Caco-2 (cell line): ENCODE measurements at regions not wholly inside any gene's neighbourhood (a gene's known extent, or its start where the extent isn't known, plus 50 kb on each side); places are given as distances from the start of the nearest gene placed in this dataset.

ENCODE experiments used
- BruUV-seq: library from RNA; stranded (reverse); fragments of 400-500 nt; replicated peaks from 2 replicates; lab custom pipeline; 2021; lab: Mats Ljungman, UMichigan
- CTCF ChIA-PET: fragments of 300-600 bp; sonication (Branson Sonifier 250); formaldehyde crosslinking; loops from one replicate; lab custom pipeline; 2022; ENCODE audit warnings: antibody characterized with exemption; lab: Charles Lee
- POLR2A ChIA-PET: fragments of 300-600 bp; sonication (Branson Sonifier 250); formaldehyde crosslinking; loops from one replicate; lab custom pipeline; 2022; ENCODE audit warnings: antibody characterized with exemption; lab: Charles Lee
- DNase-seq, 2 experiments: peaks; one replicate each; pipeline versions ENCODE4 v3.0.0 to v3.0.0-alpha.2; 2020 to 2022
- H3K27me3 ChIP-seq: replicated peaks from 2 replicates; pipeline ENCODE4 v1.6.0; 2011; ENCODE audit warnings: low read length; ENCODE audit not compliant: control insufficient read depth, insufficient read depth
- H3K36me3 ChIP-seq: 2 replicates; pipeline ENCODE4 v1.5.1; 2011; ENCODE audit warnings: low read length; ENCODE audit not compliant: control insufficient read depth, insufficient read depth
- H3K4me1 ChIP-seq: fragments of 250-450 bp; sonication (Bioruptor Pico); 2 replicates; pipeline ENCODE4 v1.5.1; 2020; ENCODE audit warnings: mild to moderate bottlenecking
- H3K4me3 ChIP-seq: 2 replicates; pipeline ENCODE4 v1.5.1; 2011; ENCODE audit warnings: low read depth, mild to moderate bottlenecking, control low read depth, low read length
- H3K9me3 ChIP-seq: fragments of 250-450 bp; sonication (Bioruptor Pico); 2 replicates; pipeline ENCODE4 v1.5.1; 2020; ENCODE audit warnings: mild to moderate bottlenecking, moderate library complexity
- H3K27ac Mint-ChIP-seq: one replicate; pipeline ENCODE4 v1.8.0; 2022; ENCODE audit warnings: mixed read lengths; ENCODE audit not compliant: unreplicated experiment
- H3K27me3 Mint-ChIP-seq: one replicate; pipeline ENCODE4 v1.8.0; 2022; ENCODE audit warnings: mixed read lengths; ENCODE audit not compliant: insufficient read depth, unreplicated experiment
- H3K36me3 Mint-ChIP-seq: one replicate; pipeline ENCODE4 v1.8.0; 2022; ENCODE audit warnings: mild to moderate bottlenecking, mixed read lengths; ENCODE audit not compliant: insufficient read depth, unreplicated experiment
- H3K4me1 Mint-ChIP-seq: one replicate; pipeline ENCODE4 v1.8.0; 2022; ENCODE audit warnings: low read depth, mixed read lengths; ENCODE audit not compliant: unreplicated experiment
- H3K4me3 Mint-ChIP-seq: one replicate; pipeline ENCODE4 v1.8.0; 2022; ENCODE audit warnings: mild to moderate bottlenecking, moderate library complexity, mixed read lengths; ENCODE audit not compliant: unreplicated experiment
- H3K9me3 Mint-ChIP-seq: one replicate; pipeline ENCODE4 v1.8.0; 2022; ENCODE audit warnings: mixed read lengths; ENCODE audit not compliant: unreplicated experiment
- intact Hi-C: fragments of 100-400 bp; cut with micrococcal nuclease; formaldehyde crosslinking; loops from one replicate; pipeline ENCODE4 v1.10.0; 2022; ENCODE audit not compliant: unreplicated experiment
- TF ChIP-seq, protein P1 (sequence below), 2 experiments: fragments of 200-600 bp in 1 of 2; IDR thresholded peaks; 1 replicate in 1 of 2; 2 replicates in 1 of 2; pipeline versions ENCODE4 v1.5.1 to v1.8.0; 2011 to 2022; ENCODE audit warnings: antibody characterized with exemption in 1 of 2, control low read depth in 1 of 2, inconsistent platforms in 1 of 2, low read depth in 1 of 2, low read length in 1 of 2, mild to moderate bottlenecking in 1 of 2, moderate library complexity in 1 of 2; ENCODE audit not compliant: insufficient read depth in 1 of 2, severe bottlenecking in 1 of 2, unreplicated experiment in 1 of 2

DNA sequence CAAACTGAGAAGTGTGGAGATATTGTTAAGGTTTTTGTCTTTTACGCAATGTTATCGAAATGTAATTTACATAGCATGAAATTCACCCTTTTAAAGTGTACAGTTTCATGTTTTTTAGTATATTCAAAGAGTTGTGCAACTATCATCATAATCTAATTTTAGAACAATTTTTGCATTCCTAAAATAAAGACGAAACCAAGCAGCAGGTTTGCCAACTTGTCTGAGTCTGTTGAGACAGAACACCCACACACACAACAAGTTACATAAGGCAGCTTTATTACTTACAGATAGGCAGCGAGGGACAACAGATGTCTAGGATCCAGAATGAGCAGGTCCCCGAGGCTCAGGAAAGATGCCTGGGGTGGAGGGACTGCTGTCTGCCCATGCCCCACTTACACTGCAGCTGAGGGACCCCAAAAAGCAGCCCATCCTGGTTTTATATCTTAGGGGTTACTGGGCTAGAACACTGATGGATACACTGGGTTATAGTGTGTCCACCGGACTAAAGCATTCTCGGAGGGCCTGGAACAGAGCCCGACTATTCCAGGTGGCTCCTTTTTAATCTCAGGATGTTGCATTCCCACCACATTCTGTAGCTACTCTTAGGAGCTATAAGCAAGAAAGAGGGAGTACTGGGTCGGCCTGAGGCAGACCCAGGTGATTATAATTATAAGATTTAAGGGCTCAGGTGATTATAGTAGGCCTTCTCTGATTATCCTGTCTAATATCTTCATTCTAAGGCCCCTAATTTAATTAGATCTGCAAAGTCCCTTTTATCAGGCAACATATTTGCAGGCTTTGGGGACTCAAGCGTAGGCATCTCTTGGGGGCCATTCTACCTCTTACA, 150.2 kb upstream of the DOK6 start:
- Mint-ChIP-seq H3K9me3 (no peaks in the 10 kb centered on the region), H3K27me3 (no peaks in the 10 kb centered on the region)

DNA sequence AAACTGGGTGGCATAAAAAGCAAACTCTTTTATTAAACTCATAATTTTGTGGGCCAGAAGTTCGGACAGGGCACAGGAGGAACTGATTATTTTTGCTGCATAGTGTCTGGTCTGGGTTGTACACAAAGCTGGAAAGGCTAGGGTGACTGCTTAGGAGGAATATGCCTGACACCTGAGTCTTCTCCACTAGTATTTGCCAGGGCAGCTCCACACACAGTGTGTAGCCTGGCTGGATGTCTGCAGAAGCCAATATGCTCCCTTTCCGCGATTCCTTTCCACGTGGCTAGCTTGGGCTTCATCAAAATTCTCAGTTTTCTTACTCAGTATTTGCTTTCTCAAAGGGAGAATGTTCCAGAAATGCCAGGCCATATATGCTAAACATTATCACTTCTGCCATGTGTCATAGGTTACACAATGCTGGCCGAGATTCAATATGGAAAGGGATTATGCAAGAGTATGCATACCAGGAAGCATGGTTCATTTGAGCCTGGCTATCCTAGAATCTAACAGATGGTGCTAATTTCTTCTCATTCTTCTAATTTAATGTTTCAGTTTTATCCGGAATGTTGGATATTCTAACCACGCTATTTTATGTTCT, 142.7 kb upstream of the DOK6 start:
- Mint-ChIP-seq H3K4me3 (no peak overlapping the region), H3K27ac (no peak overlapping the region), H3K4me1 (no peaks in the 10 kb centered on the region), H3K27me3 (no peaks in the 10 kb centered on the region), H3K9me3 (no peaks in the 10 kb centered on the region), H3K36me3 (no peaks in the 10 kb centered on the region)
- no peaks in the 10 kb centered on the region for H3K4me1 ChIP-seq
- no peak overlapping the region for H3K4me3 ChIP-seq
- ChIA-PET CTCF (no interaction called here), POLR2A (no interaction called here)
- BruUV-seq, result no TSS peak
- DNase-seq, result no peak
- TF ChIP-seq, protein P1, sequence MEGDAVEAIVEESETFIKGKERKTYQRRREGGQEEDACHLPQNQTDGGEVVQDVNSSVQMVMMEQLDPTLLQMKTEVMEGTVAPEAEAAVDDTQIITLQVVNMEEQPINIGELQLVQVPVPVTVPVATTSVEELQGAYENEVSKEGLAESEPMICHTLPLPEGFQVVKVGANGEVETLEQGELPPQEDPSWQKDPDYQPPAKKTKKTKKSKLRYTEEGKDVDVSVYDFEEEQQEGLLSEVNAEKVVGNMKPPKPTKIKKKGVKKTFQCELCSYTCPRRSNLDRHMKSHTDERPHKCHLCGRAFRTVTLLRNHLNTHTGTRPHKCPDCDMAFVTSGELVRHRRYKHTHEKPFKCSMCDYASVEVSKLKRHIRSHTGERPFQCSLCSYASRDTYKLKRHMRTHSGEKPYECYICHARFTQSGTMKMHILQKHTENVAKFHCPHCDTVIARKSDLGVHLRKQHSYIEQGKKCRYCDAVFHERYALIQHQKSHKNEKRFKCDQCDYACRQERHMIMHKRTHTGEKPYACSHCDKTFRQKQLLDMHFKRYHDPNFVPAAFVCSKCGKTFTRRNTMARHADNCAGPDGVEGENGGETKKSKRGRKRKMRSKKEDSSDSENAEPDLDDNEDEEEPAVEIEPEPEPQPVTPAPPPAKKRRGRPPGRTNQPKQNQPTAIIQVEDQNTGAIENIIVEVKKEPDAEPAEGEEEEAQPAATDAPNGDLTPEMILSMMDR (IDR thresholded peaks at IDR 0.05; ENCODE audit: insufficient read depth in 1 of 2, low read depth in 1 of 2, low read length in 1 of 2, severe bottlenecking in 1 of 2, unreplicated experiment in 1 of 2), result no peak
- no peaks in the 10 kb centered on the region for H3K36me3 ChIP-seq
- no peaks in the 10 kb centered on the region for H3K27me3 ChIP-seq
- no peaks in the 10 kb centered on the region for H3K9me3 ChIP-seq
- intact Hi-C loops, result no loop called here

More for the DNA sequence above, 150.2 kb upstream of the DOK6 start:
- H3K4me1 Mint-ChIP-seq, result no peaks in the 10 kb centered on the region
- DNase-seq, result no peak
- H3K4me3 ChIP-seq, result no peak overlapping the region
- H3K4me1 ChIP-seq, result no peaks in the 10 kb centered on the region
- H3K27ac Mint-ChIP-seq, result no peak overlapping the region
- ChIA-PET POLR2A (no interaction called here), CTCF (no interaction called here)
- intact Hi-C loops, result no loop called here
- no TSS peak for BruUV-seq
- H3K27me3 ChIP-seq, result no peaks in the 10 kb centered on the region
- H3K36me3 Mint-ChIP-seq, result no peaks in the 10 kb centered on the region
- no peaks in the 10 kb centered on the region for H3K9me3 ChIP-seq
- no peak overlapping the region for H3K4me3 Mint-ChIP-seq
- H3K36me3 ChIP-seq, result no peaks in the 10 kb centered on the region
- TF ChIP-seq, protein P1 (IDR thresholded peaks at IDR 0.05; ENCODE audit: insufficient read depth in 1 of 2, low read depth in 1 of 2, low read length in 1 of 2, severe bottlenecking in 1 of 2, unreplicated experiment in 1 of 2), result no peak

DNA sequence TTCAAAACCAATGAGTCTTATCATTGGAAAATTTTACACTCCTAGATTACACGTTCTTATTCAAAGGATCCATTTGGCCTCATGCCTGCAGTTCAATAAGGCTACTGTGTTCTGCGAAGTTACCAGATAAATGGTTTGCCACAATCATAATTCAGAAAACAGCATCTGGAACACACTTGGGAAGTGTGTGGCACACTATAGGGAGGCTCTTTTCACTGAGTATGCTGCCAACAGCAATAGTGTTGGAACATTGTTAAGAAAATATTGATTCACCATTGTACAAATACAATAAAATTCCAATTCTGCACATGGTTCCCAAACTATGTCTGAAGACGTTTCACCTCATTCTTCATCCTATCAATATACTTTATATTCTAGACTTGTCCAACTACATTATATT, 141.4 kb upstream of the DOK6 start:
- no peaks in the 10 kb centered on the region for H3K36me3 Mint-ChIP-seq
- H3K4me3 Mint-ChIP-seq, result no peak overlapping the region
- Histone ChIP-seq H3K9me3 (no peaks in the 10 kb centered on the region), H3K36me3 (no peaks in the 10 kb centered on the region), H3K4me3 (no peak overlapping the region), H3K4me1 (no peaks in the 10 kb centered on the region), H3K27me3 (no peaks in the 10 kb centered on the region)
- H3K4me1 Mint-ChIP-seq, result no peaks in the 10 kb centered on the region
- ChIA-PET POLR2A (no interaction called here), CTCF (no interaction called here)
- no peaks in the 10 kb centered on the region for H3K27me3 Mint-ChIP-seq
- intact Hi-C loops, result no loop called here
- no peak for DNase-seq
- BruUV-seq, result no TSS peak
- H3K9me3 Mint-ChIP-seq, result no peaks in the 10 kb centered on the region
- TF ChIP-seq, protein P1 (IDR thresholded peaks at IDR 0.05; ENCODE audit: insufficient read depth in 1 of 2, low read depth in 1 of 2, low read length in 1 of 2, severe bottlenecking in 1 of 2, unreplicated experiment in 1 of 2), result no peak
- no peak overlapping the region for H3K27ac Mint-ChIP-seq
